Activated CD8-positive, alpha-beta T cell treated with anti-CD3 and anti-CD28 coated beads, Interleukin-2, amount 10 ng/mL, durations not matched to agents 7 days and 5 days (primary cell): ENCODE measurements at regions not wholly inside any gene's neighbourhood (a gene's known extent, or its start where the extent isn't known, plus 50 kb on each side); places are given as distances from the start of the nearest gene placed in this dataset.
"Not testable (repeated sequence)": the region's sequence is repeated elsewhere in the genome, so short reads cannot be mapped to it uniquely, and the experiment has no call there.

Experiments used
- ATAC-seq: fragments of 150-1000 bp; cut with Tn5 transposase; one replicate; pipeline ENCODE4 v1.10.0; 2021; ENCODE audit warnings: moderate library complexity
- CTCF ChIA-PET: fragments of 350-600 bp; sonication (Branson Sonifier 250); formaldehyde crosslinking; loops from one replicate; lab custom pipeline; 2021; ENCODE audit warnings: antibody characterized with exemption; lab: Charles Lee
- POLR2A ChIA-PET: fragments of 350-600 bp; sonication (Branson Sonifier 250); formaldehyde crosslinking; loops from one replicate; lab custom pipeline; 2021; ENCODE audit warnings: antibody characterized with exemption; lab: Charles Lee
- DNase-seq: peaks from one replicate; pipeline ENCODE4 v3.0.0-alpha.2; 2020
- H3K27ac Mint-ChIP-seq: one replicate; pipeline ENCODE4 v1.8.0; 2021; ENCODE audit warnings: mild to moderate bottlenecking, mixed read lengths
- H3K27me3 Mint-ChIP-seq: one replicate; pipeline ENCODE4 v1.8.0; 2021; ENCODE audit warnings: low read depth, mixed read lengths
- H3K36me3 Mint-ChIP-seq: one replicate; pipeline ENCODE4 v1.8.0; 2021; ENCODE audit warnings: low read depth, mixed read lengths
- H3K4me1 Mint-ChIP-seq: one replicate; pipeline ENCODE4 v1.8.0; 2021; ENCODE audit warnings: low read depth, mixed read lengths
- H3K4me3 Mint-ChIP-seq: one replicate; pipeline ENCODE4 v1.8.0; 2021; ENCODE audit warnings: mild to moderate bottlenecking, mixed read lengths
- H3K9me3 Mint-ChIP-seq: one replicate; pipeline ENCODE4 v1.8.0; 2022; ENCODE audit warnings: mixed read lengths; ENCODE audit not compliant: insufficient read depth

GRCh38 chr7:68074242-68074641 lies 1077.6 kb downstream of the TYW1 start:
- ATAC-seq (no peak), DNase-seq (no peak)
- Mint-ChIP-seq H3K4me3 (no peak overlapping the region), H3K4me1 (no peaks in the 10 kb centered on the region), H3K27ac (no peak overlapping the region), H3K27me3 (no peaks in the 10 kb centered on the region), H3K36me3 (no peaks in the 10 kb centered on the region), H3K9me3 (peaks cover 20% of the 10 kb centered on the region)
- CTCF ChIA-PET, result no interaction called here
- POLR2A ChIA-PET, result no interaction called here

- H3K4me3 Mint-ChIP-seq, result no peak overlapping the region
These were observed 1081.6 kb downstream of the TYW1 start for GRCh38 chr7:68078157-68078710.

GRCh38 chr7:68082066-68082960 lies 1085.7 kb downstream of the TYW1 start:
- H3K9me3 Mint-ChIP-seq, result peaks cover 22% of the 10 kb centered on the region
- POLR2A ChIA-PET, H3K36me3 Mint-ChIP-seq, H3K27me3 Mint-ChIP-seq, CTCF ChIA-PET, H3K4me1 Mint-ChIP-seq, H3K27ac Mint-ChIP-seq, ATAC-seq, H3K4me3 Mint-ChIP-seq, DNase-seq: not testable (repeated sequence)

More at GRCh38 chr7:68078157-68078710, 1081.6 kb downstream of the TYW1 start:
- Mint-ChIP-seq H3K27me3 (no peaks in the 10 kb centered on the region), H3K36me3 (no peaks in the 10 kb centered on the region), H3K9me3 (peaks cover 20% of the 10 kb centered on the region), H3K4me1 (no peaks in the 10 kb centered on the region), H3K27ac (no peak overlapping the region)
- DNase-seq, result no peak
- POLR2A ChIA-PET, result no interaction called here
- CTCF ChIA-PET, result no interaction called here
- ATAC-seq, result no peak

GRCh38 chr7:68082961-68083657 lies 1086.5 kb downstream of the TYW1 start:
- POLR2A ChIA-PET, DNase-seq, ATAC-seq, H3K4me1 Mint-ChIP-seq, H3K36me3 Mint-ChIP-seq, CTCF ChIA-PET, H3K27me3 Mint-ChIP-seq, H3K4me3 Mint-ChIP-seq, H3K27ac Mint-ChIP-seq: not testable (repeated sequence)
- H3K9me3 Mint-ChIP-seq, result peaks cover 18% of the 10 kb centered on the region

- CTCF ChIA-PET, result no interaction called here
- no peak for DNase-seq
These were observed 1090.8 kb downstream of the TYW1 start for GRCh38 chr7:68087401-68087800.

GRCh38 chr7:68088879-68089278 lies 1092.2 kb downstream of the TYW1 start:
- H3K4me1 Mint-ChIP-seq, result no peaks in the 10 kb centered on the region
- ATAC-seq (no peak), DNase-seq (no peak)
- POLR2A ChIA-PET, result no interaction called here
- H3K27me3 Mint-ChIP-seq, result no peaks in the 10 kb centered on the region
- CTCF ChIA-PET, result no interaction called here
- H3K36me3 Mint-ChIP-seq, result no peaks in the 10 kb centered on the region
- H3K27ac Mint-ChIP-seq, result no peak overlapping the region
- H3K9me3 Mint-ChIP-seq, result peaks cover 17% of the 10 kb centered on the region
- no peak overlapping the region for H3K4me3 Mint-ChIP-seq

More at GRCh38 chr7:68087401-68087800, 1090.8 kb downstream of the TYW1 start:
- Mint-ChIP-seq H3K27ac (no peak overlapping the region), H3K36me3 (no peaks in the 10 kb centered on the region), H3K9me3 (peaks cover 15% of the 10 kb centered on the region), H3K4me3 (no peak overlapping the region), H3K27me3 (no peaks in the 10 kb centered on the region), H3K4me1 (no peaks in the 10 kb centered on the region)
- ATAC-seq, result no peak
- POLR2A ChIA-PET, result no interaction called here

- H3K9me3 Mint-ChIP-seq, result peaks cover 18% of the 10 kb centered on the region
- H3K4me1 Mint-ChIP-seq, POLR2A ChIA-PET, ATAC-seq, DNase-seq, H3K27ac Mint-ChIP-seq, H3K4me3 Mint-ChIP-seq, H3K36me3 Mint-ChIP-seq, H3K27me3 Mint-ChIP-seq, CTCF ChIA-PET: not testable (repeated sequence)
These were observed 1093.6 kb downstream of the TYW1 start for GRCh38 chr7:68090256-68090655.

- H3K27me3 Mint-ChIP-seq, result no peaks in the 10 kb centered on the region
- ChIA-PET CTCF (no interaction called here), POLR2A (no interaction called here)
- no peaks in the 10 kb centered on the region for H3K4me1 Mint-ChIP-seq
- H3K27ac Mint-ChIP-seq, result no peak overlapping the region
- no peak for DNase-seq
- H3K9me3 Mint-ChIP-seq, result peaks cover 16% of the 10 kb centered on the region
- no peak for ATAC-seq
- H3K4me3 Mint-ChIP-seq, result no peak overlapping the region
- no peaks in the 10 kb centered on the region for H3K36me3 Mint-ChIP-seq
These were observed 1106.7 kb downstream of the TYW1 start for GRCh38 chr7:68103319-68103718.

GRCh38 chr7:68107261-68107660 lies 1110.6 kb downstream of the TYW1 start:
- Mint-ChIP-seq H3K27me3 (no peaks in the 10 kb centered on the region), H3K4me1 (no peaks in the 10 kb centered on the region), H3K9me3 (peaks cover 3% of the 10 kb centered on the region), H3K27ac (no peak overlapping the region), H3K36me3 (no peaks in the 10 kb centered on the region), H3K4me3 (no peak overlapping the region)
- DNase-seq, result no peak
- no peak for ATAC-seq
- ChIA-PET CTCF (no interaction called here), POLR2A (no interaction called here)

GRCh38 chr7:68107968-68108367 lies 1111.3 kb downstream of the TYW1 start:
- H3K9me3 Mint-ChIP-seq, result peaks cover 8% of the 10 kb centered on the region
- no peaks in the 10 kb centered on the region for H3K4me1 Mint-ChIP-seq
- no peak for ATAC-seq
- ChIA-PET POLR2A (no interaction called here), CTCF (no interaction called here)
- H3K27me3 Mint-ChIP-seq, result no peaks in the 10 kb centered on the region
- H3K36me3 Mint-ChIP-seq, result no peaks in the 10 kb centered on the region
- no peak overlapping the region for H3K27ac Mint-ChIP-seq
- no peak overlapping the region for H3K4me3 Mint-ChIP-seq
- no peak for DNase-seq

GRCh38 chr7:68109299-68109698 lies 1112.7 kb downstream of the TYW1 start:
- no peaks in the 10 kb centered on the region for H3K27me3 Mint-ChIP-seq
- H3K4me3 Mint-ChIP-seq, result no peak overlapping the region
- H3K36me3 Mint-ChIP-seq, result no peaks in the 10 kb centered on the region
- no peak overlapping the region for H3K27ac Mint-ChIP-seq
- ChIA-PET POLR2A (no interaction called here), CTCF (no interaction called here)
- DNase-seq (no peak), ATAC-seq (no peak)
- no peaks in the 10 kb centered on the region for H3K4me1 Mint-ChIP-seq
- H3K9me3 Mint-ChIP-seq, result peaks cover 4% of the 10 kb centered on the region

GRCh38 chr7:68119411-68119810 lies 1122.8 kb downstream of the TYW1 start:
- no peak overlapping the region for H3K27ac Mint-ChIP-seq
- ATAC-seq, result no peak
- POLR2A ChIA-PET, result no interaction called here
- CTCF ChIA-PET, result no interaction called here
- peaks cover 48% of the 10 kb centered on the region for H3K9me3 Mint-ChIP-seq
- H3K4me3 Mint-ChIP-seq, result no peak overlapping the region
- DNase-seq, result no peak
- no peaks in the 10 kb centered on the region for H3K4me1 Mint-ChIP-seq
- no peaks in the 10 kb centered on the region for H3K36me3 Mint-ChIP-seq
- H3K27me3 Mint-ChIP-seq, result no peaks in the 10 kb centered on the region
